Stimulated activated CD8-positive, alpha-beta memory T cell treated with anti-CD3 and anti-CD28 coated beads, Interleukin-7, amount 100 ng/mL, for 24 hours (primary cell): ENCODE measurements at regions not wholly inside any gene's neighbourhood (a gene's known extent, or its start where the extent isn't known, plus 50 kb on each side); places are given as distances from the start of the nearest gene placed in this dataset.

Source experiments
- DNase-seq: peaks from one replicate; pipeline ENCODE4 v3.0.0-alpha.2; 2020; ENCODE audit warnings: low read depth

DNA sequence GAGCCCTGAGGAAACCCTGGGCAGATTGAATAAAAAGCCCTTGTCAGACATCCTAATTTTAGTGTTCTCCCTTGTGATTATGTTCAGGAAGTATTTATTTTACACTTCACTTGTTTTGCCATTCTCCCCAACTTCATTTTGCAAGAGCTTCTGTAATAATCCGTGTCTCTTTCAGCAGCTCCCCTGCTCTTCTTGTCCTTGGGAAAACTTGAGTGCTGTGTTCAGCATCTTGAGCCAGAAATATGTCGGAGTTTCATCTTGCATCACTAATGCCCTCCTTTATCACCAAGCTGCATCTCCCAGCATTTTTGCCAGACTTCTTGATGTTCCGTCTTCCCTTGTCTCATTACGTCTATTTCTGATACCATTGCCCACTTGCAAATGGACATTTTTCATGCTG, 486.5 kb upstream of the EEF2KMT start:
- DNase-seq: no peak

- DNase-seq: no peak
These were observed 484.9 kb upstream of the EEF2KMT start for GRCh38 chr16:5582529-5582928.

DNA sequence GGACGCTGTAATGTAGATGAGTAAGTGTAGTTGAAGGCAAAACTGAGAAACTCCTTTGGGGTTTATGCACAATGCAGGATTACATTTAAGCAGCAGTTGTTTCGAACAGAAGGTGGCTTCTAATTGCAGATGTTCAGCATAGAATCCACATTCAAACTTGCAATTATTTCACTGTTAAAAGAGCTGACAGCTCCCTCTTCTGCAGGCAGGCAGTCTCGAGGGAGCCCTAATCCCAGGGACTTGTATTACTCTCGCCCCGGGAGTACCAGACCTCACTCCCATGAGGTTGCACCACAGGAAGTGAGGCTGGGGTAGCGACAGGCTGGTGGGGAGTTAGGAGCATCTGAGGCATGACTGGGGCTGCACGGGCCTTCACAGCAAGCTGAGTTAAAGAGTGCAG, 484.3 kb upstream of the EEF2KMT start:
- no peak for DNase-seq

DNA sequence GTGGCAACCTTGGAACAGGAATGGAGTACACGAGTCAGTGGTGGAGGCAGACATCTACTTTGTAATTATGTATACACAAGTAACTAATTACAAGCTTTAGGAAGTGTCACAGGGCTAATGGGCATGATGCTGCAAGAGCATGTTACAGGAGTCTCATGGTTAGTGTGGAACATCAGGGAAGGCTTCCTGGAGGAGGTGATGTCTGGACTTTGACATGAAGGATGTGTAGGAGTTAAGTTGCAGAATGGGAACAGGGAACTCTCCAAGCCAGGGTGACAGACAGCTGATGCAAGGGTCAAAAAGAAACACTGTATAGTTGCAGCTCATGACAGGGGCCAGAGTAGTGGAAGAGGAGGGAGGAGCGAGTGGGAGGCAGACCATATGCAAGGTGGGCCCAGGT, 483.8 kb upstream of the EEF2KMT start:
- no peak for DNase-seq

- no peak for DNase-seq
These were observed 483.2 kb upstream of the EEF2KMT start for GRCh38 chr16:5580772-5581171.

- no peak for DNase-seq
These were observed 482.7 kb upstream of the EEF2KMT start for GRCh38 chr16:5580296-5580695.

DNA sequence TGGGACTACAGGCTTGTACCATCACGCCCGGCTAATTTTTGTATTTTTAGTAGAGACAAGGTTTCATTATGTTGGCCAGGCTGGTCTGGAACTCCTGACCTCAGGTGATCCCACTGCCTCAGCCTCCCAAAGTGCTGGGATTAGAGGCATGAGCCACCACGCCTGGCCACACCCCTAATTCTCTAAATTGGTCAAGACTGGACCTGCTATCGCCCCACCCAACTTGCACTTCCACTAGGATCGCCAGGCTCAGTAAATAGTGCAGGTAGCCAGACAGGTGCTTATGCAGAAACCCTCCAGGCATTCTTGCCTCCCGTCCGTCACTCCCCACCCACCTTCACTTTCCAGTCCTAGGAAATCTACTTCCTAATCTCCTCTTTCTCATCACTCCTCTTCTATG, 481.4 kb upstream of the EEF2KMT start:
- DNase-seq: no peak

DNA sequence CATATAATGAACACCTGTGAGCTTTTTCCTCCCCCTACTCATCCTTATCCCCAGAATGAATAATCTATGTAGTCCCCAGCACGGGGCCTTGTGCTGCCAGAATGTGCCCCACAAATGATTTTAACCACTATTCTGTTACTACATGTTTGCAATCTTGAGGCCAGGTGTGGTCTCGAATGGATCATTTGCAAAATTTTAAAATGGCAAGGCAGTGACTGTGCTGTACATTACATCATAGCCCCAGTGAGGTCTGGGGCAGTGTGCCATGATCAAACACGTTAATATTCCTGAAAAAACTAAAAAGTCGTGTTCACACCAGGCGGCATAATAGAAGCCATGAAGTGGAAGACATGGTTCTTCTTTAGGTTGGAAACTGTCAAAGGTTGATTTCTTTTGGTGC, 479.9 kb upstream of the EEF2KMT start:
- DNase-seq: no peak

DNA sequence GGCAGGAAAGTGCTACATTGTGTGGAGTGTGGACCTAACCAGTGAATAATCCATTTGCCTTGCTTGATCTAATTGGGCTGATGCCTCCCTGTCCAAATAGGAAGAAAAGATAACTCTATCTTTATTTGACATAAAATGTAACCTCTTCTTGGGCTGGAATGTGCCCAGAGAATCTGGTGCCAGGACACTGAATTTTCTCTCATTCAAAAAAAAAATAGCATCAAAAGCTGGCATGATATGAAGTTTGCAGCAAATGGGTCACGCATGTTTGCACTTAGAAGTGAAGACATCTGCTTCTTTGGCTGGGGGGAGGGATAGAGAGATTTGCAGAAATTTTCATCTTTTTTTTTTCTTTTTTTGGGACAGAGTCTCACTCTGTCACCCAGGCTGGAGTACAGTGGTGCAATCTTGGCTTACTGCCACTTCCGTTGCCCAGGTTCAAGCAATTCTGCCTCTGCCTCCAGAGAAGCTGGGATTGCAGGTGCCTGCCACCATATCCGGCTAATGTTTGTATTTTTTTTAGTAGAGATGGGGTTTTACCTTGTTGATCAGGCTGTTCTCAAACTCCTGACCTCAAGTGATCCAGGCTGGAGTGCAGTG, 478.2 kb upstream of the EEF2KMT start:
- DNase-seq: no peak

- DNase-seq: no peak
These were observed 477.5 kb upstream of the EEF2KMT start for GRCh38 chr16:5575121-5575520.

DNA sequence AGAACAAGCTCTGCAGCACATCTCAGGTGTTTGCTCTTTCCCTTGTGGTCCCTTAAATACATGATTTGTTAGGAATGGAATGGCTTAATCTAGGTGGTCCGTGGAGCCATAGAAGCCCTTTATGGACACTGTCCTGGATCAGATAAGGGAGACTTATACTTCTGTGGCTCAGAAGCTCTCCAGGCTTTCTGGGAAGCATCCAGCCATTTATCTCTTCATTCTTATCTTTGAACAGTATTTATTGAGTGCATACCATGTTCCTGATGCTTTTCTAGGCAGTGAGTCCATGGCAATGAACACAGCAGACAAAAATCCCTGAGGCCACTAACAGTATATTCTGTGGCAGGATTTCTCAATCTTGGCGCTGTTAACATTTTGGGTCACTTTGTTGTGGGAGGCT, 474.5 kb upstream of the EEF2KMT start:
- no peak for DNase-seq

DNA sequence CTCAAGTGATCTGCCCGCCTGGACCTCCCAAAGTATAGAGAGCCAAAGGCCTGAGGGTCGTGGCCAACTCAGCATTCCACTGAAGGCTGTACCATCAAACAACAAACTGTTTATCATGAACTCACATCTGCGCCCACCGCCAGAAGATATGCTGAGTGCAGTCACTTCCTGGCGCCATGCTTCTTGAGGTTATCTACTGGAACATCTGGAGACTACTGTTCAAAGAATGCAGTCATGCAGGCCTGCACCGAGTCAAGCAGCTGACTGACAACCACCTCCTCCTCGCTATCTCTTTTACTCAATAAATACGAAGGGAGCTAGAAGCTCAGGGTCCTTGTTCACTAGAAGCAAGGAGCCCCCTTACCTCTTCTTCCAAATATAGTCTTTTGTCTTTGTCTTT, 473.9 kb upstream of the EEF2KMT start:
- DNase-seq: no peak

- no peak for DNase-seq
These were observed 464.2 kb upstream of the EEF2KMT start for GRCh38 chr16:5561800-5562199.

DNA sequence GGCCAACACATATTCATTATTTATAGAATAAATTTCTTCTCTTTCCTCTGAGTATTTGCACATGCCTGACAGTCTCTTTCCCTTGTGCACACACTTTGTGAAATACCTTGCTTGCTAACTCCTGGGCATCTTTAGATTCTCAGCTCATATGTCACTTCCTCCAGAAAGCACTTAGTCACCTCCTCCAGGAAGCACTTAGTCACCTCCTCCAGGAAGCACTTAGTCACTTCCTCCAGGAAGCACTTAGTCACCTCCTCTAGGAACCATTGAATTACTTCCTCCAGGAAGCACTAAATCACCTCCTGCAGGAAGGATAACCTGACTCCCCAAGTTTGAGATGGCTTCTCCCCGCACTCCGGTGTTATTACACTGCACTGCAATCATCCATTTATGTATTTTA, 462.5 kb upstream of the EEF2KMT start:
- DNase-seq: no peak

- DNase-seq: no peak
These were observed 460.4 kb upstream of the EEF2KMT start for GRCh38 chr16:5557966-5558365.

- no peak for DNase-seq
These were observed 459.9 kb upstream of the EEF2KMT start for GRCh38 chr16:5557448-5557847.

DNA sequence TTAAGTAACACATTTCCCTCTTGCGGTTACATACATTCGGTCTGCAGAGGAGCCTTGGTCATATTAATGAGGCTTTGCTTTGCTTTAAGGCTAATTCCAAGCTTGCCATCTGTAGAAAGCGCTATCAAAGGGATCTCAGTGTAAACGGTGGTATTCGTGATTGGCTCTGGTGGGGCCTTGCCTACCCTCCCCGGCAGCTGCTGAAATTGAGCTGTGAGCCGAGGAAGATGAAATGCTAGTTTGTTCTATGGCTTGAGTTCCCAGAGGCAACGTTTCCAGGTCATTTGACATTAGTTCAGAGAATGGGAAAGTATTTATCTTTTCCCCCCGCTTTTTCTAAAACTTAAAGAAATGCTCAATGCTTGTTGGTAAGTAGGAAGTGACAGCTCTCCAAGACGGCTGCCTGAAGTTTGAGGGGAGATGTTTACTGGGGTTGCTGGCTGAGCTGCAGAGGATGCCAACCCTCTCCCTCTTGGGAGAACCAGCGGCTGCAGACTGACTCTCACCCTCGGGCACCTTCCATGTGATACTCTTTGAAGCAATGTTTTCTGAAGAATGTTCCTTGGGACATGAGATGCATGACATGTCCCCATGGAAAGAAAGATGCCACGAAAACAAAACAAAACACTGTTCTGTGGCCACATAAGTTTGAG, 458.7 kb upstream of the EEF2KMT start:
- no peak for DNase-seq

- no peak for DNase-seq
These were observed 454.3 kb upstream of the EEF2KMT start for GRCh38 chr16:5551909-5552308.

- DNase-seq: no peak
These were observed 452.2 kb upstream of the EEF2KMT start for GRCh38 chr16:5549802-5550201.

- no peak for DNase-seq
These were observed 443.8 kb upstream of the EEF2KMT start for GRCh38 chr16:5541356-5541755.

GRCh38 chr16:5537347-5537746, 439.8 kb upstream of the EEF2KMT start:
- no peak for DNase-seq

- no peak for DNase-seq
These were observed 435.8 kb upstream of the EEF2KMT start for GRCh38 chr16:5533321-5533888.

GRCh38 chr16:5527817-5528216, 430.2 kb upstream of the EEF2KMT start:
- DNase-seq: no peak

GRCh38 chr16:5526826-5527225, 429.2 kb upstream of the EEF2KMT start:
- no peak for DNase-seq
